G401 (cell line): ENCODE measurements at regions not wholly inside any gene's neighbourhood (a gene's known extent, or its start where the extent isn't known, plus 50 kb on each side); places are given as distances from the start of the nearest gene placed in this dataset.
A peak's percentile ranks its signal among the peaks of the same experiment; 100 is the strongest.

ENCODE experiments used
- DNase-seq: peaks from one replicate; pipeline ENCODE4 v3.0.0-alpha.2; 2015; ENCODE audit warnings: low spot score
- in situ Hi-C: cut with HindIII; loops from 2 replicates; pipeline ENCODE4 v1.10.0; 2016; ENCODE audit warnings: low sequenced_read_pairs, mixed read lengths

GRCh38 chr2:200221055-200221955 lies 85.2 kb upstream of the SPATS2L start:
- no peak for DNase-seq
- in situ Hi-C loops = no loop called here

- in situ Hi-C loops = no loop called here
- DNase-seq = no peak
Measured at GRCh38 chr2:200222791-200223190, 83.7 kb upstream of the SPATS2L start.

- in situ Hi-C loops = no loop called here
- no peak for DNase-seq
Measured at GRCh38 chr2:200223205-200223784, 83.2 kb upstream of the SPATS2L start.

DNA sequence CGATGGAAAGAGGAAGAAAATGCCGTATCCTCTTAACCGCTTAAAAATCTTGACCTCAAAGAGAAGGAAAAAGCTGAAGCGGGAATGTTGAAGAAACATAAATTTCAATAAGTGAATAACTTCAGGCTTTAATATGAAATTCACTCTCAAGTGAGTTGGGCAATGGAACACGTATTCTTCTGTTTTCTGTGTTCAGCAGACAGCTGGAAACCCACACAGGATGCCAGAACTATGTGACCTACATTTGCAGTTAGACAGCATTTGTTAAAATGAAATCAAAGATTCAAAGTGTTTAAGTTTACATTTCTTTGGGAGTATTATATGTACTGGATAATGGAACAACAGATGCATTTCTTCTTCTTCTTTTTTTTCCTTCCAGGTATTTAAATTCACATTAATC lies 80.5 kb upstream of the SPATS2L start:
- DNase-seq = peak; percentile 66
- in situ Hi-C loops = no loop called here

- in situ Hi-C loops = no loop called here
- DNase-seq = peak; percentile 6
Measured at GRCh38 chr2:200226451-200227426, 79.8 kb upstream of the SPATS2L start.

DNA sequence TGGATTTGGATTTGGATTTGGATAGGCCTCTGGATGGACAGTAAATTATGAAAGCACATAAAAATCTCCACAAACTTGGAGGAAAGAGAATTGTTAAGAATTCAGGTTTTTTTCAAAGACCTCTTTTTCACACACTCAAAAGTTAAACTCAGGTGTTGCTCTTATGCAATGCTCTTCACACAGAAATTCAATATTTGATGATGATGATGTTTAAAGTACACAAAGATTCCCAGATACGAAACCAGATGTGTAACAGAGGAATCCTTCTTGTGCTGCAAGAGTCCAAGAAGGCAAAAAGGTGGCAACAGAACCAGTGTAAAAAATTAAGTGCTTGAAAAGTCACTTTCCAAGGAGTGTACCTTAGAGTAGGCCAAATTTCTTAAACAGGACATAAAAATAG lies 75.8 kb upstream of the SPATS2L start:
- in situ Hi-C loops = no loop called here
- DNase-seq = no peak

- in situ Hi-C loops = no loop called here
Measured at GRCh38 chr2:200235533-200235932, 71.0 kb upstream of the SPATS2L start.

GRCh38 chr2:200239216-200239615 lies 67.3 kb upstream of the SPATS2L start:
- in situ Hi-C loops = no loop called here
- DNase-seq = no peak

More at GRCh38 chr2:200235533-200235932, 71.0 kb upstream of the SPATS2L start:
- DNase-seq = no peak

DNA sequence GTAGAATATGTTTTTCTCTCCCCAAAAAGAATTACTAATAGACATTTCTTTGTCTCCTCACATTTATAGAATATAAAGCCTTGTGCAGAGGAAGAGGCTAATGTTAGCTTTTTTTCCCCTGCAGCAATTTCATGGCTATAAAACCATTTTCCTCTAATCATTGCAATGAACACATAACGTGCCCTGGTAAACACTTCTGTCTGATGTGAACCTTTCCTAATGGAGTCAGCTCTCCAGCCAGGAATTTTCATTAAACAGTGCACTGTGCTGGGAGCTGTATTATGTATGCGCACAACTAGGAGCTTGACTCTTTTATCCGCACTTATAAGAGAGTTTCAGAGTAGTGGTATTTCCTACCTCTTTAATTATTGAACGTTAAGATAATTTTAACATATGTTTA lies 63.9 kb upstream of the SPATS2L start:
- in situ Hi-C loops = no loop called here
- DNase-seq = no peak

DNA sequence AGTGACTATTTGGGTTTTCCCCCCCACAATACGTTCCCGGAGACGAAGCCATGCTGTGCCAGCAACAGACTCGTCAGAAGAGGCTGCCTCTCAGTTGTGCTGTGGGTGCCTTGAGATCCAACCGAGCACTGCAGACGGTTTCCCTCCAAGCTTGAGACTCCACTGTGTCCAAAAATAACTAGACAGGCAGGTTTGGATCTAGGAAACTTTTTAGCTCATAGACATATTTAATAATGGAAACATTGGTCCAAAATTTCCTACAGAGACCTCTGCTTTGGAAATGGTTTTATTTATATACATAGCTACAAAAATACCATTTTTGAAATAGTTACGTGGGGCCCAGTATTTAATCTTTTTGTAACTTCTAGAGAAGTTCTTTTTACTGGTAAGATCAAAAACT lies 63.1 kb upstream of the SPATS2L start:
- in situ Hi-C loops = no loop called here

DNA sequence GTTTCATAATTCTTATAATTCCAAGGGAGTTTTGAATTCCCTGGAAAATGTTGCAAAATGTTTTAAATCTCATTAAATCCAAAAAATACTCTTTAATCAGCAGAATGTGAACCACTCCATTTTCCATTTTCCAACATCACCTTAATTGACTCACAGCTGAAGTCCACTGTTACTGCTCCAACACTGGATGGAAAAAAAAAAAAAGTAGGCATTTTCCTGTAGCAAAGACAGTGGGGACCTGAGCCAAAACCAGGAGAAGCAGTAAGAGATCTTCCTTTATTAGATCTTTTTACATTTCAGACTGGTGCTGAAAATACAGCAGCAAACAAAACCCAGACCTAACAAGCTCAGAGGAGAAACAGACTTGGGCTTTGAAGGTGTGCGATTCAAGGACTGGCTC lies 62.4 kb upstream of the SPATS2L start:
- no peak for DNase-seq
- in situ Hi-C loops = no loop called here

More for the DNA sequence above, 63.1 kb upstream of the SPATS2L start:
- DNase-seq = no peak

DNA sequence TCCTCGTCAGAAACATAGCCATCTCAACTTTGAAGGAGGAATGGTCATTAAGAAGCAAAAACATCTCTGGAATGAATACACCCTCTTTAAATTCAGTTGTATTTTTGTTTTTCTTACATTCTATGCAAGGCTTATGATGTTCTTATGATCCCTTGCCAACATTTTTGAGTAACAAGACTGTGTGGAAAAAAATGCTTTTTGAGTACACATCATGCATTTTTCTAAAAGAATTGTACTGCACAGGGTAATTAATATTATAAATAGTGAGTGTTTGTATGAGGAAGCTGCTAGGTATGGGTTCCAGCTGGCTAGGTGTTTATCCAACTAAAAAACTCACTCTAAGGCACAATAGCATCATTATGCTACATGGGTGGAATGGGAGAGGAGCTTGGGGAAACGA lies 59.0 kb upstream of the SPATS2L start:
- no peak for DNase-seq
- in situ Hi-C loops = no loop called here

DNA sequence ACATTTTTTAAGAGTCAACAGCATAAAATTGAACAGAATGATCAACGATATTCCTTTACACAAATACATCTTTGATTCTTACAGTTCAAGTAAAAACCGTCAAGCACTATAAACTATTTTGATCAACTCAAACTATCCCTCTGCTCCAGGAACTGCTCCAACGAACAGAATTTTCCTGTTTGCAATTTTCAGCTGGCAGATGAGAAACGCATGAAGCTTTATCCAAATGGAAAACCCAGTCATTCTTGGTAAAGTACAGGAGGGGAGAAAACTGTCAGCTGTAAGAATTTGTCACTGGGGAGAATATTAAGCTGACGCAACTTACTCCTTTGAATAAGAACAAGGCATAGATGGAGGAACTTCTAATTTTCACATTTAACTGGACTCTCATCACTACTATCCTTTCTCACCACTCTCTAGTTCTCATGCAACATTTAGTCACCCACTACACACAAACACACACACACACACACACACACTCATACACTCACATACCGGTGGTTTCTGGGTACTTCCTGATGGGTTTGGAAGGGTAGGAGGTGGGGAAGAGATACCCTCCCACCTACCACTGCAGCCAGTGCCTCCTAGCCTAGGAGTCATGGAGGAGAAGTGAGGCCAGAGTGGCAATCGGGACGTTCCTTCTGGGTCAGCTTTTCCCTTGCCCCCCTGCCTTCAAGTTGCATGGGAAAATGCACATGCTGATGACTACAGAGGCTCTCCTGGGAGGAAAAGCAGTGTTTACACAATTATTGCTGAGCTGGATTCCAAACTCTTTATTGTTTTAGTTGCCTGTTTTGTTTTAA lies 54.0 kb upstream of the SPATS2L start:
- no peak for DNase-seq
- in situ Hi-C loops = no loop called here

DNA sequence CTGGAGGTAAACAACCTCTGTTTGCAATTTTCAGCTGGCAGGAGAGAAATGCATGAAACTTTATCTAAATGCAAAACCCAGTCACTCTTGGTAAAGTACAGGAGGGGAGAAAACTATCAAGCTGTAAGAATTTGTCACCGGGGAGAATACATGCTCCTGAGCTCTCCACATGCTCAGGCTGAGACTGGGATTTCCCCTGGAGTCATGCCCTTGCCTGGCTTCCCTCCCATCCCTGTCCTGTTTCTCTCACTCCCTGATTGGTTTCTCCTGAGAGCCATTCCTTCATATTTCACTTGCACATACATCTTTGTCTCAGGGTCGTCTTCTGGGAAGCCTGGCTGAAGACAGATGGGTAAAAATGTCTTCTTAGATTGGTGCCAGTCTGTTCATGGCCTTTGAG lies 52.9 kb upstream of the SPATS2L start:
- in situ Hi-C loops = no loop called here
- DNase-seq = peak; percentile 35

DNA sequence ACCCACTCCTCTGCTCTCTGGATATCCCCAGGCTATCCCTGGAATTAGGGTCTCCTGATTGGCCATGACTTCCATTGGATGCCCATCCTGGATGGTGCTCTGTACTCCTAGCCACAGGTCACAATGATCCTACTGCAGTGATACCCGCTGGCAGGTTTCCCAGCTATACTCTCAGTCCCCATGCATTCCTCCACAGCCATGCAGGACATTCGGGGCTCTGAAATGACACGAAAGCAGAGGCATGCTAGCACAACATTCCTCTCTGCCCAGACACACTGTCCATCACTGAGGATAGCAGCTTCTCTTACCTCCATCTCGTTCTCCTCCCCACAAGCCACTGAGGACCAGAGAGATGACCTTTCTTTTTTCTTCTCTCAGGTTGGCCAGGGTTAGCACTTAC lies 51.7 kb upstream of the SPATS2L start:
- no peak for DNase-seq
- in situ Hi-C loops = no loop called here

GRCh38 chr2:200255549-200255948 lies 50.9 kb upstream of the SPATS2L start:
- in situ Hi-C loops = no loop called here
- DNase-seq = peak; percentile 78
